Ovary (tissue), 7 donors: ENCODE measurements at regions not wholly inside any gene's neighbourhood (a gene's known extent, or its start where the extent isn't known, plus 50 kb on each side); places are given as distances from the start of the nearest gene placed in this dataset.

Experiments used
- DNase-seq, 5 donors: peaks; one replicate each; pipeline ENCODE4 v3.0.0-alpha.2; 2019 to 2020
- H3K27ac ChIP-seq, 2 donors: fragments of 200-600 bp; one replicate each; pipeline versions ENCODE4 v1.5.1 to v1.8.0; 2019 to 2022
- H3K27me3 ChIP-seq: fragments of 200-600 bp; one replicate; pipeline ENCODE4 v1.8.0; 2022
- H3K36me3 ChIP-seq: fragments of 200-600 bp; sonication (generic); one replicate; pipeline ENCODE4 v1.5.1; 2019
- H3K4me1 ChIP-seq: one replicate; pipeline ENCODE4 v1.8.1; 2013; ENCODE audit warnings: mild to moderate bottlenecking, moderate library complexity; ENCODE audit not compliant: insufficient read depth
- H3K4me3 ChIP-seq: fragments of 200-600 bp; sonication (generic); one replicate; pipeline ENCODE4 v1.5.1; 2017
- H3K9me3 ChIP-seq, 2 donors: fragments of 200-600 bp in 1 of 2; sonication (generic) in 1 of 2; one replicate each; pipeline versions ENCODE4 v1.5.1 to v1.8.1; 2013 to 2019; ENCODE audit warnings: mild to moderate bottlenecking in 1 of 2, moderate library complexity in 1 of 2
- EP300 ChIP-seq: sonication (generic); formaldehyde crosslinking; IDR thresholded peaks from one replicate; pipeline ENCODE4 v1.6.1; 2017; ENCODE audit warnings: antibody characterized with exemption
- POLR2A ChIP-seq: fragments of 450-650 bp; IDR thresholded peaks from one replicate; pipeline ENCODE4 v1.6.1; 2017; ENCODE audit warnings: antibody characterized with exemption, mild to moderate bottlenecking, moderate library complexity
- WGBS, 3 donors: extraction: QIAGEN DNeasy Blood & Tissue Kit in 1 of 3; methylation state at CpG; one replicate each; pipeline versions ENCODE4 v1.1.5 to v1.1.7; 2013 to 2017; 5-methylcytosine and 5-hydroxymethylcytosine counted together
- intact Hi-C, 4 donors: fragments of 100-400 bp; cut with DNase I; formaldehyde crosslinking; loops; one replicate each; pipeline versions ENCODE4 v1.11.0 to v1.15.1; 2022 to 2023
- TF ChIP-seq, protein P1 (sequence below), 3 donors: fragments of 450-650 bp in 2 of 3; fragments of 200-600 bp in 1 of 3; IDR thresholded peaks; one replicate each; pipeline versions ENCODE4 v1.5.1 to v1.8.0; 2016 to 2022; ENCODE audit warnings: antibody characterized with exemption in 3 of 3, mild to moderate bottlenecking in 1 of 3
- donor health status: DM: no; HTN: no; CAD: no; lungs with moderate emphysema.
- donor health status: DM: no; HTN: no; CAD: no.
- donor health status: Bipolar disorder and iron deficiency.
- donor health status: DM: no; HTN: no; CAD: no.
- donor health status: DM: yes; HTN: yes; CAD: no.

DNA sequence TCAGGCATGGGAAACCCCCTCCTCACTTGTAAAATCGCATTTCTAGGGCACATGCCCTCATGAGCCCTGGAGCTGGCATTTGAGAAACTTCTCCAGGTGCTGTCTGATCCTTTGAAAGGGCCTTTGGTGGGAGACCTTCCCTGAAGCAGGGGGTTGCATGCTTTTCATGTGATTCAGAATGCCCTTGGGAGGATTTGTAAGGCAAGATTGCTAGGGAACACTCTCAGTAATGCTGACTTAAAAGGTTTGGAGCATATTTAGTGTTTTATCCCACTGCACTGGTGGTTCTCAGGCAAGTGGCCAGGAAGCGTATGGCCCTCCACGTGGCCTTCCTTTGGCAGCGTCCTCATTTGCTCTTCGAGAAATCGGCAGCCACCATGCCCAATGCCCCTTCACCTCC lies 164.1 kb downstream of the ARRDC4 start:
- Histone ChIP-seq H3K27ac (no peak overlapping the region), H3K27me3 (no peaks in the 10 kb centered on the region), H3K4me3 (no peak overlapping the region), H3K4me1 (no peaks in the 10 kb centered on the region), H3K9me3 (no peaks in the 10 kb centered on the region), H3K36me3 (no peaks in the 10 kb centered on the region)
- TF ChIP-seq, protein P1, sequence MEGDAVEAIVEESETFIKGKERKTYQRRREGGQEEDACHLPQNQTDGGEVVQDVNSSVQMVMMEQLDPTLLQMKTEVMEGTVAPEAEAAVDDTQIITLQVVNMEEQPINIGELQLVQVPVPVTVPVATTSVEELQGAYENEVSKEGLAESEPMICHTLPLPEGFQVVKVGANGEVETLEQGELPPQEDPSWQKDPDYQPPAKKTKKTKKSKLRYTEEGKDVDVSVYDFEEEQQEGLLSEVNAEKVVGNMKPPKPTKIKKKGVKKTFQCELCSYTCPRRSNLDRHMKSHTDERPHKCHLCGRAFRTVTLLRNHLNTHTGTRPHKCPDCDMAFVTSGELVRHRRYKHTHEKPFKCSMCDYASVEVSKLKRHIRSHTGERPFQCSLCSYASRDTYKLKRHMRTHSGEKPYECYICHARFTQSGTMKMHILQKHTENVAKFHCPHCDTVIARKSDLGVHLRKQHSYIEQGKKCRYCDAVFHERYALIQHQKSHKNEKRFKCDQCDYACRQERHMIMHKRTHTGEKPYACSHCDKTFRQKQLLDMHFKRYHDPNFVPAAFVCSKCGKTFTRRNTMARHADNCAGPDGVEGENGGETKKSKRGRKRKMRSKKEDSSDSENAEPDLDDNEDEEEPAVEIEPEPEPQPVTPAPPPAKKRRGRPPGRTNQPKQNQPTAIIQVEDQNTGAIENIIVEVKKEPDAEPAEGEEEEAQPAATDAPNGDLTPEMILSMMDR (IDR thresholded peaks at IDR 0.05) = no peak
- no peak for TF ChIP-seq POLR2A
- no peak for TF ChIP-seq EP300
- 73 to 76% (median 75%) methylated on average over 6 of the region's 6 CpGs for WGBS, 3 donors
- no peak for DNase-seq
- intact Hi-C loops = no loop called here

DNA sequence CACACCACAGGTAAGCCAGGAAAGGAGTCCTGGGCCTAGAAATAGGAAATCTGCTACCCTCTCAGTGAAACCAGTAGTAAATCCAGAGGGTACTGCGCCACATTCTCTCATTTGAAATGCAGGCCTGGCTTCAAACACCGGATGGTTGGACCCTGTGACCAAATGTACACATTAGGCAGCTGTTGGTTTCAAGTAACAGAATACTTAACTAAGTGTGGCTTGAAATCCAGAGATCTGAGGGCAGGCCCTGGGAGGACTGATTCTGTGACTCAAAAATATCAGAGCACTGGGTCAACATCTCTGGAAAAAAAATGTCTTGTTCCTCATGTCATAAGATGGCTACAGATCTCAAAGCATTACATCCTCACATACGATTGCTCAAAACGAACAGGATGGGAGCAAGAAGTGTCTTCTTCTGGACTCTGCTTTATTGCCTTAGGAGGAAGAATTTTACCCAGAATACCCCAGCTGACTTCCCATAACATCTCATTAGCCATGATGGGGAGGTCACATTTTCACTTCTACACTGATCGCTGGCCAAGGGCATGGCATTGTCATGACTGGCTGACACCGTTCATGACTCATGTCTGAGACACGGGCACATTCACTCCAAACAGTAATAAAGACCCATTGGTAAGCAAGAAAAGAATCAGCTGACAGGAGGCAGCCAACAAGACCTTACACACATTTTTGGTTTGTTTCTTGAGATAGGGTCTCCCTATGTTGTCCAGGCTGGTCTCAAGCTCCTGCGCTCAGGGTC lies 166.0 kb downstream of the ARRDC4 start:
- intact Hi-C loops = no loop called here
- no peaks in the 10 kb centered on the region for H3K9me3 ChIP-seq
- no peaks in the 10 kb centered on the region for H3K36me3 ChIP-seq
- H3K4me3 ChIP-seq = no peak overlapping the region
- 83 to 86% (median 86%) methylated on average over 8 of the region's 8 CpGs for WGBS, 3 donors
- no peak overlapping the region for H3K27ac ChIP-seq
- H3K27me3 ChIP-seq = no peaks in the 10 kb centered on the region
- no peaks in the 10 kb centered on the region for H3K4me1 ChIP-seq
- TF ChIP-seq EP300 (no peak), POLR2A (no peak)
- TF ChIP-seq, protein P1 (IDR thresholded peaks at IDR 0.05) = no peak
- DNase-seq = no peak

DNA sequence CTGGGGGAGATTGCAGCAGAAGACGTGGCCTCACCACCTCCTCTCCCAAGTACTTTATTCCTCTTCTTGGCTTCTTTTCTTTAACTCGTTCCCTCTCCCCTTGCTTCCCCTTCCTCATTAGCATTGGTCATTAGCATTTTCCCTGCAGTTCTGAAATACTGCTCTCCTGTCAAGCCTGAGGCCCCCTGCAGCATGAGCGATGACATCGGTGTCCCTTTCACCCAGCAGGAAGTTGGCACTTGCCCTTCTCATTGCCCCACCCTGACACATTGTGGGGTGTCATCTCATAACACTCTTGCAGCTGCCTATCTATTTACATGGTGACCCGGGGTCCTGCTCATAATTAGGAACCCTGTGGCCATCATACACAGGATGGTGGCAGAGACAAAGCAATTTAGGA lies 167.1 kb downstream of the ARRDC4 start:
- TF ChIP-seq, protein P1 (IDR thresholded peaks at IDR 0.05) = no peak
- TF ChIP-seq EP300 = no peak
- TF ChIP-seq POLR2A = no peak
- H3K9me3 ChIP-seq = no peaks in the 10 kb centered on the region
- 48 to 62% (median 56%) methylated on average over 5 of the region's 5 CpGs for WGBS, 3 donors
- H3K27me3 ChIP-seq = no peaks in the 10 kb centered on the region
- H3K27ac ChIP-seq = no peak overlapping the region
- no peaks in the 10 kb centered on the region for H3K36me3 ChIP-seq
- no peaks in the 10 kb centered on the region for H3K4me1 ChIP-seq
- DNase-seq = no peak
- H3K4me3 ChIP-seq = no peak overlapping the region
- intact Hi-C loops = no loop called here

DNA sequence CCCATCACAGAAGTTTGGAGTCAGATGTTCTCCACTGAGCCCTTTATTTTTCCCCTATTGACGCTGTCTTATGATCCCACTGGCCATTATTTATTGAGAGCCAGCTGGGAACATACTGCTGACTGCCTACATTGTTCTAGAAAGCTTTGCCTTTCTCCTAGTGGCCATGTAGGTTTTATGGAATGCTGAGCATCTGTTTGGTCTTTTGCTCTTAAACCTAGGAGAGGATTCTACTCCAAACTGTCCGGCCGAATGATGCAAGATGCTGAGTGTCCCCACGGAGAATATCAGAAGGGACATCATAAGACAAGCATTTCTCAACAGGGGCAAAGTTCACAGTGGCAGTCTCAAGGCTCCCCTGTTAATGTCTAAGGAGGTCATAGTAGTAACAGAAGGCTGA lies 171.4 kb downstream of the ARRDC4 start:
- H3K4me1 ChIP-seq = no peaks in the 10 kb centered on the region
- no peak for DNase-seq
- H3K9me3 ChIP-seq = no peaks in the 10 kb centered on the region
- TF ChIP-seq EP300 (no peak), POLR2A (no peak)
- TF ChIP-seq, protein P1 (IDR thresholded peaks at IDR 0.05) = no peak
- H3K4me3 ChIP-seq = no peak overlapping the region
- H3K27me3 ChIP-seq = no peaks in the 10 kb centered on the region
- no peaks in the 10 kb centered on the region for H3K36me3 ChIP-seq
- H3K27ac ChIP-seq = no peak overlapping the region
- intact Hi-C loops = no loop called here
- WGBS, 3 donors = 71 to 73% (median 72%) methylated on average over 4 of the region's 4 CpGs
